ENCODE measurements at regions not wholly inside any gene's neighbourhood (a gene's known extent, or its start where the extent isn't known, plus 50 kb on each side); places are given as distances from the start of the nearest gene placed in this dataset.

GRCh38 chr12:13727707-13728195 lies 253.7 kb downstream of the GRIN2B start:
- no peak for TF ChIP-seq CTCF (IDR thresholded peaks at IDR 0.05)
- no peak for TF ChIP-seq POLR2A (IDR thresholded peaks at IDR 0.05)

All from breast epithelium (tissue), 3 donors.